DOHH2 (cell line): ENCODE measurements at regions not wholly inside any gene's neighbourhood (a gene's known extent, or its start where the extent isn't known, plus 50 kb on each side); places are given as distances from the start of the nearest gene placed in this dataset.

Experiments used
- H3F3A ChIP-seq: fragments of 200-600 bp; sonication (generic), shearing (Covaris generic); 2 replicates; pipeline ENCODE4 v1.6.0; 2016; ENCODE audit warnings: antibody characterized with exemption, mild to moderate bottlenecking; ENCODE audit not compliant: control insufficient read depth, insufficient read depth
- H3K27ac ChIP-seq: fragments of 200-600 bp; sonication (generic); 2 replicates; pipeline ENCODE4 v1.5.1; 2014; ENCODE audit warnings: low read depth, mild to moderate bottlenecking, low read length, moderate library complexity
- H3K27me3 ChIP-seq: fragments of 200-600 bp; sonication (generic); 2 replicates; pipeline ENCODE4 v1.6.1; 2014; ENCODE audit warnings: mild to moderate bottlenecking, low read length, mixed read lengths; ENCODE audit not compliant: control insufficient read depth
- H3K36me3 ChIP-seq: fragments of 200-600 bp; sonication (generic); 2 replicates; pipeline ENCODE4 v1.6.1; 2014; ENCODE audit warnings: mild to moderate bottlenecking, low read length, moderate library complexity, mixed read lengths; ENCODE audit not compliant: control insufficient read depth
- H3K4me1 ChIP-seq: fragments of 200-600 bp; sonication (generic); 2 replicates; pipeline ENCODE4 v1.6.1; 2014; ENCODE audit warnings: mild to moderate bottlenecking, low read length, mixed read lengths; ENCODE audit not compliant: control insufficient read depth
- H3K4me2 ChIP-seq: fragments of 200-600 bp; sonication (generic); 2 replicates; pipeline ENCODE4 v1.6.0; 2014; ENCODE audit warnings: mild to moderate bottlenecking, low read length, moderate library complexity
- H3K4me3 ChIP-seq: fragments of 200-600 bp; sonication (generic); 2 replicates; pipeline ENCODE4 v1.5.1; 2014; ENCODE audit warnings: mild to moderate bottlenecking, low read length, mixed read lengths
- H3K79me2 ChIP-seq: fragments of 200-600 bp; sonication (generic); 2 replicates; pipeline ENCODE4 v1.6.1; 2014; ENCODE audit warnings: mild to moderate bottlenecking, low read length, mixed read lengths; ENCODE audit not compliant: control insufficient read depth
- H3K9me2 ChIP-seq: fragments of 200-600 bp; sonication (generic); replicated peaks from 2 replicates; pipeline ENCODE4 v1.6.1; 2014; ENCODE audit warnings: mild to moderate bottlenecking, low read length, mixed read lengths; ENCODE audit not compliant: control insufficient read depth
- H3K9me3 ChIP-seq: fragments of 200-600 bp; sonication (generic); 2 replicates; pipeline ENCODE4 v1.6.1; 2014; ENCODE audit warnings: antibody characterized with exemption, low read length, mixed read lengths; ENCODE audit not compliant: control insufficient read depth, insufficient read depth
- H4K20me1 ChIP-seq: fragments of 200-600 bp; sonication (generic); 2 replicates; pipeline ENCODE4 v1.6.0; 2014; ENCODE audit warnings: low read depth, mild to moderate bottlenecking, antibody characterized with exemption, low read length, moderate library complexity; ENCODE audit not compliant: control insufficient read depth, insufficient read depth
- EZH2phosphoT487 ChIP-seq: fragments of 200-600 bp; sonication (generic); IDR thresholded peaks from 2 replicates; pipeline ENCODE4 v1.6.1; 2017; ENCODE audit warnings: borderline replicate concordance, mild to moderate bottlenecking, antibody characterized with exemption, low read length, moderate library complexity, mixed read lengths
- TF ChIP-seq, protein P1 (sequence below): fragments of 200-600 bp; sonication (generic); IDR thresholded peaks from one replicate; pipeline ENCODE4 v1.5.1; 2014; ENCODE audit warnings: antibody characterized with exemption, mild to moderate bottlenecking, low read depth, low read length; ENCODE audit not compliant: poor library complexity, severe bottlenecking

- Histone ChIP-seq H3K27me3 (no peaks in the 10 kb centered on the region), H4K20me1 (no peaks in the 10 kb centered on the region), H3F3A (no peaks in the 10 kb centered on the region), H3K9me3 (no peaks in the 10 kb centered on the region), H3K4me2 (no peak overlapping the region), H3K36me3 (no peaks in the 10 kb centered on the region), H3K4me1 (no peaks in the 10 kb centered on the region), H3K4me3 (no peak overlapping the region), H3K9me2 (no peaks in the 10 kb centered on the region), H3K27ac (no peak overlapping the region), H3K79me2 (no peaks in the 10 kb centered on the region)
- TF ChIP-seq, protein P1, sequence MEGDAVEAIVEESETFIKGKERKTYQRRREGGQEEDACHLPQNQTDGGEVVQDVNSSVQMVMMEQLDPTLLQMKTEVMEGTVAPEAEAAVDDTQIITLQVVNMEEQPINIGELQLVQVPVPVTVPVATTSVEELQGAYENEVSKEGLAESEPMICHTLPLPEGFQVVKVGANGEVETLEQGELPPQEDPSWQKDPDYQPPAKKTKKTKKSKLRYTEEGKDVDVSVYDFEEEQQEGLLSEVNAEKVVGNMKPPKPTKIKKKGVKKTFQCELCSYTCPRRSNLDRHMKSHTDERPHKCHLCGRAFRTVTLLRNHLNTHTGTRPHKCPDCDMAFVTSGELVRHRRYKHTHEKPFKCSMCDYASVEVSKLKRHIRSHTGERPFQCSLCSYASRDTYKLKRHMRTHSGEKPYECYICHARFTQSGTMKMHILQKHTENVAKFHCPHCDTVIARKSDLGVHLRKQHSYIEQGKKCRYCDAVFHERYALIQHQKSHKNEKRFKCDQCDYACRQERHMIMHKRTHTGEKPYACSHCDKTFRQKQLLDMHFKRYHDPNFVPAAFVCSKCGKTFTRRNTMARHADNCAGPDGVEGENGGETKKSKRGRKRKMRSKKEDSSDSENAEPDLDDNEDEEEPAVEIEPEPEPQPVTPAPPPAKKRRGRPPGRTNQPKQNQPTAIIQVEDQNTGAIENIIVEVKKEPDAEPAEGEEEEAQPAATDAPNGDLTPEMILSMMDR = no peak
- TF ChIP-seq EZH2phosphoT487 = no peak
Observed at GRCh38 chr2:186303091-186303490, 183.0 kb upstream of the ZC3H15 start.

DNA sequence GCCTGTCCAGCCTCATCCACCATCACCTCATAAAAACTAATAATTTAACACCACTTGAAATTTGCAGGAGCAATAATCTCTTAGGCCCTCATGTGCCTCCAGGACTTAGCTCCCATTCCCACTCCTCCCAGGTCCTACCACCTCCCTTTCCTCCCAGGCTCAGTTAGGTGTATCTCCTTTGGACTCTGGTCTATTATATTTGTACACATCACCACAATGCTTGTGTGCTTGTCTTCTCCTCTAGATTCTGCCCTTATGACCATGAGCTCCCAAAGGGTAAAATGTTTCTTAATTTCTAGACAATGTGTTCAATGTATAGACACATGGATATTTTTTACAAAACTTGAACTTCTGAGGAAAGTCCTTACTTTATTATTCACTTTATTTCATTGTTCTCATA lies 182.0 kb upstream of the ZC3H15 start:
- Histone ChIP-seq H3K4me1 (no peaks in the 10 kb centered on the region), H3K79me2 (no peaks in the 10 kb centered on the region), H3K36me3 (no peaks in the 10 kb centered on the region), H3F3A (no peaks in the 10 kb centered on the region), H3K27ac (no peak overlapping the region), H3K9me3 (no peaks in the 10 kb centered on the region), H4K20me1 (no peaks in the 10 kb centered on the region), H3K4me3 (no peak overlapping the region), H3K4me2 (no peak overlapping the region), H3K9me2 (no peaks in the 10 kb centered on the region), H3K27me3 (no peaks in the 10 kb centered on the region)
- TF ChIP-seq, protein P1 = no peak

DNA sequence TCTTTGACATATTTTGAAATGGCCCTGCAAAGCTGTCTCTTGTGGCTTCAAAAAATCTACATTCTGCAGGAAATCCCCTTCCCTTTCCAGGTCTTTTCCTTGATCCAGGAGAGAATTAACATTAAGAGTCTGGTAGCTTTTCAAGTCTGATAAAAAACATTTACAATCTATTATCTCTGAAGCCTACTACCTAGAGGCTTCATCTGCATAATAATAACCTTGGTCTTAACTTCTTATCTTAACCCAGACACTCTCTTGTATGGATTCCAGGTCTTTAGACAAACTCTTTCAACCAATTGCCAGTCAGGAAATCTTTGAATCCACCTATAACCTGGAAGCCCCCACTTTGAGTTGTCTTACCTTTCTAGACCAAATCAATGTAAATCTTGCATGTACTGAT lies 179.3 kb upstream of the ZC3H15 start:
- Histone ChIP-seq H4K20me1 (no peaks in the 10 kb centered on the region), H3K4me2 (no peak overlapping the region), H3K79me2 (no peaks in the 10 kb centered on the region), H3K4me3 (no peak overlapping the region), H3K9me2 (no peaks in the 10 kb centered on the region), H3K27ac (no peak overlapping the region), H3K9me3 (no peaks in the 10 kb centered on the region), H3F3A (no peaks in the 10 kb centered on the region), H3K27me3 (no peaks in the 10 kb centered on the region), H3K36me3 (no peaks in the 10 kb centered on the region), H3K4me1 (no peaks in the 10 kb centered on the region)
- TF ChIP-seq EZH2phosphoT487 = no peak
- TF ChIP-seq, protein P1 = no peak

GRCh38 chr2:186307871-186308270 lies 178.2 kb upstream of the ZC3H15 start:
- Histone ChIP-seq H3K4me1 (no peaks in the 10 kb centered on the region), H3K36me3 (no peaks in the 10 kb centered on the region), H3K27me3 (no peaks in the 10 kb centered on the region), H3K27ac (no peak overlapping the region), H3K9me3 (no peaks in the 10 kb centered on the region), H4K20me1 (no peaks in the 10 kb centered on the region), H3K79me2 (no peaks in the 10 kb centered on the region), H3K9me2 (no peaks in the 10 kb centered on the region), H3K4me3 (no peak overlapping the region), H3F3A (no peaks in the 10 kb centered on the region), H3K4me2 (no peak overlapping the region)
- no peak for TF ChIP-seq EZH2phosphoT487
- TF ChIP-seq, protein P1 = no peak
